Smooth muscle cell (in vitro differentiated cells): ENCODE measurements at regions not wholly inside any gene's neighbourhood (a gene's known extent, or its start where the extent isn't known, plus 50 kb on each side); places are given as distances from the start of the nearest gene placed in this dataset.

Source experiments
- DNase-seq: peaks from one replicate; lab custom pipeline; 2025; ENCODE audit not compliant: unreplicated experiment; lab: John Stamatoyannopoulos, UW
- H2AFZ ChIP-seq: fragments of 200-600 bp; sonication (generic); 2 replicates; pipeline ENCODE4 v1.6.0; 2016; ENCODE audit warnings: antibody characterized with exemption, low read depth, mild to moderate bottlenecking
- H3F3A ChIP-seq: fragments of 200-600 bp; sonication (generic); 2 replicates; pipeline ENCODE4 v1.6.0; 2017; ENCODE audit warnings: antibody characterized with exemption, low read depth
- H3K27ac ChIP-seq: fragments of 200-600 bp; sonication (generic); 2 replicates; pipeline ENCODE4 v1.5.1; 2016; ENCODE audit warnings: low read depth, mild to moderate bottlenecking
- H3K27me3 ChIP-seq: fragments of 200-600 bp; sonication (generic); 2 replicates; pipeline ENCODE4 v1.6.1; 2016; ENCODE audit warnings: low read depth, mild to moderate bottlenecking
- H3K36me3 ChIP-seq: fragments of 200-600 bp; sonication (generic); 2 replicates; pipeline ENCODE4 v1.5.1; 2016; ENCODE audit warnings: low read depth
- H3K4me1 ChIP-seq: fragments of 200-600 bp; sonication (generic); 2 replicates; pipeline ENCODE4 v1.5.1; 2016; ENCODE audit warnings: low read depth
- H3K4me2 ChIP-seq: fragments of 200-600 bp; sonication (generic); 2 replicates; pipeline ENCODE4 v1.6.0; 2016; ENCODE audit warnings: mild to moderate bottlenecking
- H3K4me3 ChIP-seq: fragments of 200-600 bp; sonication (generic); 2 replicates; pipeline ENCODE4 v1.5.1; 2016; ENCODE audit warnings: mild to moderate bottlenecking
- H3K79me2 ChIP-seq: fragments of 200-600 bp; sonication (generic); 2 replicates; pipeline ENCODE4 v1.6.0; 2016; ENCODE audit warnings: low read depth, mild to moderate bottlenecking
- H3K9ac ChIP-seq: fragments of 200-600 bp; sonication (generic); 2 replicates; pipeline ENCODE4 v1.6.0; 2016; ENCODE audit warnings: low read depth
- H3K9me3 ChIP-seq: fragments of 200-600 bp; sonication (generic); replicated peaks from 2 replicates; pipeline ENCODE4 v1.5.1; 2016; ENCODE audit warnings: low read depth
- H4K20me1 ChIP-seq: fragments of 200-600 bp; sonication (generic); 2 replicates; pipeline ENCODE4 v1.6.0; 2016; ENCODE audit warnings: low read depth
- WGBS: methylation state at CpG from one replicate; pipeline ENCODE4 v1.1.7; 2016; ENCODE audit warnings: low lambda C conversion rate; 5-methylcytosine and 5-hydroxymethylcytosine counted together
- TF ChIP-seq, protein P1 (sequence below): fragments of 200-600 bp; sonication (generic); IDR thresholded peaks from 2 replicates; pipeline ENCODE4 v1.5.1; 2017; ENCODE audit warnings: borderline replicate concordance, mild to moderate bottlenecking, antibody characterized with exemption; ENCODE audit not compliant: insufficient read depth, poor library complexity, severe bottlenecking

DNA sequence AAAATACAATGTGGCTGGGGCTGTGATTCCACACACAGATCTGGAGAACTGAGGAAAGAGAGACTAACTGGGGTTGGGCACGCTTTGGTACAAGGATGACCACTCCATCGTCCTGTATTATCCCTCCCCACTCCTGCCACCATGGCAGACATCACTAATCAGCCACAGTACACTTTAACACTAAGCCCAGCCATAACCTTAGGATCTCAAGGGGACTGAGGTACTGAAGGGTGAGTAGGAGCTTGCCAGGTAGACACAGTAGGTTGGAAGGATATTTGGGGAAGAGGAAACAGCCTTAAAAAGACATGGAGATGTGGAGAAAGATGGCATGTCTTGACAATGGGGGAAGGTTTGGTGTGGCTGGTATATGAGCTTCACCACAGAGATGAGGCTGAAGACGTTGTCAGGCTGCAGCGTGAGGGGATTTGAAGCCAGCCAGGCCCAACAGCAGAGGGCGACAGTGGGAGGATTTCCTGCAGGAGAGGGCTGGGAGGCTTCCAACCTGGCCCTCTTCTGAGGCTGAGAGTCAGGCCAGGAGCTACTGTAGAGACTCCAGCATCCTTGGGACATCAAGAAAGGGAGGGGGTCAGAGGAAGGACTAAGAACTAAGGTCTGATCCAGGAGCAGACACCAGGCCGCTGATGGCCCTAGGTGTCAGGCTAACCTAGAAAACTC, 58.6 kb upstream of the COL13A1 start:
- H3K4me2 ChIP-seq = no peak overlapping the region
- H4K20me1 ChIP-seq = no peaks in the 10 kb centered on the region
- H3K9ac ChIP-seq = no peak overlapping the region
- no peak overlapping the region for H2AFZ ChIP-seq
- 58% methylated on average over 6 of the region's 6 CpGs for WGBS
- no peak overlapping the region for H3K27ac ChIP-seq
- no peaks in the 10 kb centered on the region for H3K36me3 ChIP-seq
- H3K27me3 ChIP-seq = no peaks in the 10 kb centered on the region
- no peaks in the 10 kb centered on the region for H3K79me2 ChIP-seq
- DNase-seq = no peak
- no peak overlapping the region for H3K4me3 ChIP-seq
- no peaks in the 10 kb centered on the region for H3F3A ChIP-seq
- no peaks in the 10 kb centered on the region for H3K9me3 ChIP-seq
- TF ChIP-seq, protein P1, sequence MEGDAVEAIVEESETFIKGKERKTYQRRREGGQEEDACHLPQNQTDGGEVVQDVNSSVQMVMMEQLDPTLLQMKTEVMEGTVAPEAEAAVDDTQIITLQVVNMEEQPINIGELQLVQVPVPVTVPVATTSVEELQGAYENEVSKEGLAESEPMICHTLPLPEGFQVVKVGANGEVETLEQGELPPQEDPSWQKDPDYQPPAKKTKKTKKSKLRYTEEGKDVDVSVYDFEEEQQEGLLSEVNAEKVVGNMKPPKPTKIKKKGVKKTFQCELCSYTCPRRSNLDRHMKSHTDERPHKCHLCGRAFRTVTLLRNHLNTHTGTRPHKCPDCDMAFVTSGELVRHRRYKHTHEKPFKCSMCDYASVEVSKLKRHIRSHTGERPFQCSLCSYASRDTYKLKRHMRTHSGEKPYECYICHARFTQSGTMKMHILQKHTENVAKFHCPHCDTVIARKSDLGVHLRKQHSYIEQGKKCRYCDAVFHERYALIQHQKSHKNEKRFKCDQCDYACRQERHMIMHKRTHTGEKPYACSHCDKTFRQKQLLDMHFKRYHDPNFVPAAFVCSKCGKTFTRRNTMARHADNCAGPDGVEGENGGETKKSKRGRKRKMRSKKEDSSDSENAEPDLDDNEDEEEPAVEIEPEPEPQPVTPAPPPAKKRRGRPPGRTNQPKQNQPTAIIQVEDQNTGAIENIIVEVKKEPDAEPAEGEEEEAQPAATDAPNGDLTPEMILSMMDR = peak; percentile 40
- H3K4me1 ChIP-seq = no peaks in the 10 kb centered on the region

DNA sequence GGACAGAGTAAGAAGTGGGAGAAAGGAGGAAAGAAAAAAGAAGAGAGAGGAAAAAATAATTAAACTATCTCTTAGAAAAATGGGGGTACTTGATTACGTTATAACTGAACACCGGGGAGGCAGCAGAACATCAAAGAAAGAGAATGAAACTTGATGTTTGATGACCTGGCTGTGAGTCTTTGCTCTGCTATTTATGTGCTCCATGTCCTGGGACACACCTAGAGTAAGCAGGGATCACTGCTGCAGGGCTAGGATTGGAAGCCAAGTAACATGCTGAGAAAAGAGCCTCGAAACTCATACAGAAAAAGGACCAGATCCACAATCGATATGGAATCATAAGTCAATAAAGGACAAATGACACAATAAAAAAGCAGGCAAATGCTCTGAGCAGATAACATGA, 56.7 kb upstream of the COL13A1 start:
- no peaks in the 10 kb centered on the region for H3K27me3 ChIP-seq
- TF ChIP-seq, protein P1 = no peak
- H3K4me1 ChIP-seq = no peaks in the 10 kb centered on the region
- 88% methylated on average over 4 of the region's 4 CpGs for WGBS
- no peaks in the 10 kb centered on the region for H3K79me2 ChIP-seq
- H3K9ac ChIP-seq = no peak overlapping the region
- no peaks in the 10 kb centered on the region for H3F3A ChIP-seq
- H4K20me1 ChIP-seq = no peaks in the 10 kb centered on the region
- no peaks in the 10 kb centered on the region for H3K9me3 ChIP-seq
- no peak overlapping the region for H2AFZ ChIP-seq
- no peak overlapping the region for H3K4me2 ChIP-seq
- no peak overlapping the region for H3K27ac ChIP-seq
- no peaks in the 10 kb centered on the region for H3K36me3 ChIP-seq
- no peak overlapping the region for H3K4me3 ChIP-seq
- no peak for DNase-seq

DNA sequence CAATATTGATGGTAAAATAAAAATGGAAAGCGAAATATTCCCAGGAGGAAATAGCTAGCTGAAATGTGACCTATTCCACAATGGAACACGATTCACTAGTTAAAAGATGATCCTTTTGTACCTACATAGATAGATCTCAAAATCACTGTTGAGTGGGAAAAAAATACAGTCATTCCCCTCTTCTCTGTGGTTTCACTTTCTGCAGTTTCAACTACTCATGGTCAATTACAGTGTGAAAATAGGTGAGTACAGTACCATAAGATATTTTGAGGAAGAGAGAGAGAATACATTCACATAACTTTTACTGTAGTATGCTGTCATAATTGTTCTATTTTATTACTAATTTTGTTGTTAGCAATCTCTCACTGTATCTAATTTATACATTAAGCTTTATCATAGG, 56.0 kb upstream of the COL13A1 start:
- Histone ChIP-seq H3K27me3 (no peaks in the 10 kb centered on the region), H3K4me3 (no peak overlapping the region), H3K9me3 (no peaks in the 10 kb centered on the region), H3F3A (no peaks in the 10 kb centered on the region), H3K36me3 (no peaks in the 10 kb centered on the region), H2AFZ (no peak overlapping the region), H3K9ac (no peak overlapping the region), H3K4me1 (no peaks in the 10 kb centered on the region), H3K79me2 (no peaks in the 10 kb centered on the region), H3K4me2 (no peak overlapping the region), H3K27ac (no peak overlapping the region), H4K20me1 (no peaks in the 10 kb centered on the region)
- 65% methylated on average over 2 of the region's 2 CpGs for WGBS
- DNase-seq = no peak
- TF ChIP-seq, protein P1 = no peak

DNA sequence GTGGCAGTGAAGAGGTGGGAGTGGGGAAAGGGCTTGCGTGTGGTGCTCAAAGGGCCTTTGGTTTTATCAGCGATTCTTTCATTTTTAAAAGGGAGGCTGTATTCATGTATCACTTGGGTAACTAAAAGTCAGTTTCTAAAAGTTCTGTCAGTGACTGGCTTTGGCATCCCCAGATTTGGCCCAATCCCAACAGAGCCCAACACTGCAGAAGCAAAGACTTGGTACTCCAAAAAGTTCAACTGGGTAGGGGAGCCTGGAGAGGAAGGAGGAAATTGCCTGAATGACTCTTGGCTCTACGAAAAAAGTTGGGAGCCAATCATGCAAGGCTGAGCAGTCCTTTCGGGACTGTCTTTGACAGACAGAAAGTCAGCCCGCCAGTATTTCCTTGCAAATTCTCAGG, 54.5 kb upstream of the COL13A1 start:
- 90% methylated on average over 5 of the region's 5 CpGs for WGBS
- H3K27me3 ChIP-seq = no peaks in the 10 kb centered on the region
- no peak for DNase-seq
- no peak overlapping the region for H2AFZ ChIP-seq
- TF ChIP-seq, protein P1 = no peak
- H3K4me3 ChIP-seq = no peak overlapping the region
- no peak overlapping the region for H3K27ac ChIP-seq
- H3K9ac ChIP-seq = no peak overlapping the region
- H3K9me3 ChIP-seq = no peaks in the 10 kb centered on the region
- H3K4me1 ChIP-seq = no peaks in the 10 kb centered on the region
- H4K20me1 ChIP-seq = no peaks in the 10 kb centered on the region
- H3F3A ChIP-seq = no peaks in the 10 kb centered on the region
- H3K36me3 ChIP-seq = no peaks in the 10 kb centered on the region
- H3K79me2 ChIP-seq = no peaks in the 10 kb centered on the region
- no peak overlapping the region for H3K4me2 ChIP-seq
